ENCODE measurements at regions not wholly inside any gene's neighbourhood (a gene's known extent, or its start where the extent isn't known, plus 50 kb on each side); places are given as distances from the start of the nearest gene placed in this dataset.

GRCh38 chr13:89738072-89738471, 1609.4 kb upstream of the MIR17HG start:
- H3K27me3 ChIP-seq (ENCODE audit: control insufficient read depth, insufficient read depth, low read length) = no peaks in the 10 kb centered on the region
- H3K4me3 ChIP-seq (ENCODE audit: low read depth, low read length) = no peak overlapping the region
- DNase-seq (ENCODE audit: low read depth in 4 of 6, low spot score in 6 of 6) = no peak
- no peaks in the 10 kb centered on the region for H3K9me3 ChIP-seq (ENCODE audit: control insufficient read depth, insufficient read depth, low read length)
- 83% methylated on average over 1 of the region's 3 CpGs for WGBS (ENCODE audit: insufficient coverage)
- no peak overlapping the region for H3K27ac ChIP-seq (ENCODE audit: low read depth, low read length)
- H3K36me3 ChIP-seq (ENCODE audit: control insufficient read depth, insufficient read depth, low read length) = no peaks in the 10 kb centered on the region
- H3K4me1 ChIP-seq (ENCODE audit: control insufficient read depth, insufficient read depth, low read length) = no peaks in the 10 kb centered on the region

DNA sequence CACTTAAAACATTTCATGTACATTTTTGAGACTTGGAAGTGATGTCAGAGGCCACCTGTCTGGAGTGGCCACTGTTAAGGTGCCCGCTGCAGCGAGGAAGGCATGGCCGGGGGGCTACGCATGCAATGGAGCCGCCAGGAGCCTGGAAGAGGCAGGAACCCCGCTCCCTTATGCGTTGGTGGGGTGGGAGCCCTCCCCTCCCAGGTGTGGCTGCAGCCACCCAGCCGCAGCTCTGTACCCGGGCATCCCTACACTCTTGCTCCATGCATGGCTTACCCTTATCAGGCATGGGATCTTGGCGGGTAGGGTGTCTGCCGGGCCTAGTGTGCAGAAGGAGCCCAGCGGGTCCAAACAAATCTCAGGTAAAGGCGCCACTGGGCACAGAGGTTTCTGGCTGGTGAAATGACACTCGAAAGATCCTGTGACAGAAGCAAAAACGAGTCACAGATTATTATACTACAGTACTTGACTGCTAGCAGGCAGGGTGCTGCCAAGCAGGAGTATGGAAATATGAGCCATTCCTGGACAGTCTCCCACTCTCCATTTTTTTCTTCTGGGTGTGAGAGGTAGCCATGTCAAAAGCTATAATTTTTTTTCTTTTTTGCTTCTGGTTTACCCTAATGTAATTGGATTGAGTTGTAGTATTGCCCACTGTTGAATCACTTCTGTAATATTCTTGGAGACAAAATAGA, 1606.3 kb upstream of the MIR17HG start:
- WGBS (ENCODE audit: insufficient coverage) = 91% methylated on average over 12 of the region's 15 CpGs
- H3K27me3 ChIP-seq (ENCODE audit: control insufficient read depth, insufficient read depth, low read length) = no peaks in the 10 kb centered on the region
- no peak for DNase-seq (ENCODE audit: low read depth in 4 of 6, low spot score in 6 of 6)

DNA sequence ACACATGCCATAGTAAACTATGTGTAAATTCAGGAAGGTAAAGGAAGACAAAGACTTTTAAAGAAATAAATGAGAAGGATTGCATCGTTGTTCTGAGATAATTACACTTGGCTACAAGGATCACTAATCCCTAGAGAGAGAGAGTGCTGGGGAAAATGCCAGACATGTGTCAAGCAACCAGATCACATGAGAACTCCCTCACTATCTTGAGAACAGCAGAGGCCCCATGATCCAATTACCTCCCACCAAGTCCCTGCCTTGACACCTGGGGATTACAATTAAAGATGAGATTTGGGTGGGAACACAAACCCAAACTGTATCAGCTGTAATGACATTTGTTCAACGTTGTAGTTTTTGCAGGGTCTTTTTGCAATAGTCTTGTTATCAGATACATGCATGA, 1600.9 kb upstream of the MIR17HG start:
- no CpG with 5 or more reads among the region's 2 CpGs for WGBS (ENCODE audit: insufficient coverage)
- DNase-seq (ENCODE audit: low read depth in 4 of 6, low spot score in 6 of 6) = no peak
- H3K27ac ChIP-seq (ENCODE audit: low read depth, low read length) = no peak overlapping the region

More for the DNA sequence above, 1606.3 kb upstream of the MIR17HG start:
- H3K4me1 ChIP-seq (ENCODE audit: control insufficient read depth, insufficient read depth, low read length) = no peaks in the 10 kb centered on the region
- no peak overlapping the region for H3K4me3 ChIP-seq (ENCODE audit: low read depth, low read length)
- H3K9me3 ChIP-seq (ENCODE audit: control insufficient read depth, insufficient read depth, low read length) = no peaks in the 10 kb centered on the region
- H3K36me3 ChIP-seq (ENCODE audit: control insufficient read depth, insufficient read depth, low read length) = no peaks in the 10 kb centered on the region
- no peak overlapping the region for H3K27ac ChIP-seq (ENCODE audit: low read depth, low read length)

GRCh38 chr13:89748716-89749115, 1598.8 kb upstream of the MIR17HG start:
- H3K36me3 ChIP-seq (ENCODE audit: control insufficient read depth, insufficient read depth, low read length) = no peaks in the 10 kb centered on the region
- H3K4me3 ChIP-seq (ENCODE audit: low read depth, low read length) = no peak overlapping the region
- no CpG with 5 or more reads among the region's 2 CpGs for WGBS (ENCODE audit: insufficient coverage)
- H3K27ac ChIP-seq (ENCODE audit: low read depth, low read length) = no peak overlapping the region
- no peaks in the 10 kb centered on the region for H3K9me3 ChIP-seq (ENCODE audit: control insufficient read depth, insufficient read depth, low read length)
- peak in 2 of 6 donors; percentile 40 to 45 for DNase-seq (ENCODE audit: low read depth in 4 of 6, low spot score in 6 of 6)
- no peaks in the 10 kb centered on the region for H3K27me3 ChIP-seq (ENCODE audit: control insufficient read depth, insufficient read depth, low read length)
- H3K4me1 ChIP-seq (ENCODE audit: control insufficient read depth, insufficient read depth, low read length) = no peaks in the 10 kb centered on the region

More for the DNA sequence above, 1600.9 kb upstream of the MIR17HG start:
- Histone ChIP-seq H3K4me1 (ENCODE audit: control insufficient read depth, insufficient read depth, low read length) (no peaks in the 10 kb centered on the region), H3K27me3 (ENCODE audit: control insufficient read depth, insufficient read depth, low read length) (no peaks in the 10 kb centered on the region), H3K9me3 (ENCODE audit: control insufficient read depth, insufficient read depth, low read length) (no peaks in the 10 kb centered on the region), H3K36me3 (ENCODE audit: control insufficient read depth, insufficient read depth, low read length) (no peaks in the 10 kb centered on the region), H3K4me3 (ENCODE audit: low read depth, low read length) (no peak overlapping the region)

DNA sequence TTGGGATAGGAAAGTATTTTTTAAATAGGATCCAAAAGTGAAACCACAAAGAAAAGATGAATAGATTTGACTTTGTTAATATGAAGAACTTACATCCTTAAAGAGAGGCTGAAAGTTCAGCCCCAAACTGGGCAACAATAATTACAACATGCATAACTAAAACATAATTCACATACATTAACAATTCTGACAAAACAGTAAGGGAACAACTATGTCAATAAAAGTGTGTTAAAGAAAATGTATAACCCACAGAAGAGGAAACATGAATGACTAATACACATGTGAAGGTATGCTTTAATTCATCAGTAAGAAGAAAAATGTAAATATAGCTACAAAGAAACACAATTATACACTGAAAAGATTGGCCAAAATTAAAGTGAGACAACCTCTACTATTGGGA, 1597.6 kb upstream of the MIR17HG start:
- Histone ChIP-seq H3K4me1 (ENCODE audit: control insufficient read depth, insufficient read depth, low read length) (no peaks in the 10 kb centered on the region), H3K27me3 (ENCODE audit: control insufficient read depth, insufficient read depth, low read length) (no peaks in the 10 kb centered on the region), H3K4me3 (ENCODE audit: low read depth, low read length) (no peak overlapping the region), H3K9me3 (ENCODE audit: control insufficient read depth, insufficient read depth, low read length) (no peaks in the 10 kb centered on the region), H3K27ac (ENCODE audit: low read depth, low read length) (no peak overlapping the region), H3K36me3 (ENCODE audit: control insufficient read depth, insufficient read depth, low read length) (no peaks in the 10 kb centered on the region)
- no peak for DNase-seq (ENCODE audit: low read depth in 4 of 6, low spot score in 6 of 6)

DNA sequence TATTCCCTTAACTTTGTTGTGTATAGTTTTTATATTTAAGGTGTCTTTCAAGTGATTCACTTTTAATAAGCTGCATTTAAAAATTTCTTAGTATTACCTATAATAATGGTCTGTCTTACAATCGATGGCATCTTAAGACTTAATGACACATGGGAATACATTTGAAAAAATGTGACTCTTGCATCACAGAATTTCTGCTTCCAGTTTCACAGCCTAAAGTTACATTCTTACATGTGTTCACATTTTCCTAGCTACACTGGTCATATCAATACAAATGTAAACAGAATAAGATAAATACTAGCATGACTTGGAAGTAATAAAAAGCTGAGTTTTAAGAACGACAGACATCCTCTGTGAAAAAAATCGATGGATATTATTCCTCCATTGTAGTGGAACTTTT, 1597.1 kb upstream of the MIR17HG start:
- H3K9me3 ChIP-seq (ENCODE audit: control insufficient read depth, insufficient read depth, low read length) = no peaks in the 10 kb centered on the region
- DNase-seq (ENCODE audit: low read depth in 4 of 6, low spot score in 6 of 6) = no peak
- H3K27ac ChIP-seq (ENCODE audit: low read depth, low read length) = no peak overlapping the region
- H3K4me1 ChIP-seq (ENCODE audit: control insufficient read depth, insufficient read depth, low read length) = no peaks in the 10 kb centered on the region
- H3K36me3 ChIP-seq (ENCODE audit: control insufficient read depth, insufficient read depth, low read length) = no peaks in the 10 kb centered on the region
- no peak overlapping the region for H3K4me3 ChIP-seq (ENCODE audit: low read depth, low read length)
- no CpG with 5 or more reads among the region's 3 CpGs for WGBS (ENCODE audit: insufficient coverage)
- no peaks in the 10 kb centered on the region for H3K27me3 ChIP-seq (ENCODE audit: control insufficient read depth, insufficient read depth, low read length)

DNA sequence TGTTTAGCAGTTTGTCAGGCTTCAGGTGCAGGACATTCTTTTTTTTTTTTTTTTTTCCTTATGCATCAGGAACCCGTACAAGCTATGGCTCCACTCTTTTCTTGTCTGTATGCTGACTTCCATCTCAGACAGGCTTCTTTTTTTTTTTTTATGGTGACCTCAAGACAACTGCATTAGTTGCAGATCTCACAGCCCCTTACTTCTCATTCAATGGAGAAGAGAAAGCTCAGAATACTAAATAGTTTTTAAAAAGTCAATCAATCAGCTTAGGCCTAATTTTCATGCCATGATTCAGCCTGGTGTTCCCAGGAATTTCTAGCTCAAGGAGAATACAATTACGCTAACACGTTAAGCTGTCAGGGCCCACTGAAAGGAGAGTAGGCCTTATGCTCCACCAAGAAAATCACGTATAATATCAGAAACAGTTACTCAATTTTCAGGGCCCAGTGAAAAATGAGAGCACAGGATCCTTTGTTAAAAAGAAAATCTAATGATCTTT, 1596.0 kb upstream of the MIR17HG start:
- H3K27ac ChIP-seq (ENCODE audit: low read depth, low read length) = no peak overlapping the region
- H3K27me3 ChIP-seq (ENCODE audit: control insufficient read depth, insufficient read depth, low read length) = no peaks in the 10 kb centered on the region
- no peaks in the 10 kb centered on the region for H3K36me3 ChIP-seq (ENCODE audit: control insufficient read depth, insufficient read depth, low read length)
- H3K4me3 ChIP-seq (ENCODE audit: low read depth, low read length) = no peak overlapping the region
- DNase-seq (ENCODE audit: low read depth in 4 of 6, low spot score in 6 of 6) = no peak
- H3K4me1 ChIP-seq (ENCODE audit: control insufficient read depth, insufficient read depth, low read length) = no peaks in the 10 kb centered on the region
- no peaks in the 10 kb centered on the region for H3K9me3 ChIP-seq (ENCODE audit: control insufficient read depth, insufficient read depth, low read length)
- WGBS (ENCODE audit: insufficient coverage) = 83% methylated on average over 1 of the region's 4 CpGs

DNA sequence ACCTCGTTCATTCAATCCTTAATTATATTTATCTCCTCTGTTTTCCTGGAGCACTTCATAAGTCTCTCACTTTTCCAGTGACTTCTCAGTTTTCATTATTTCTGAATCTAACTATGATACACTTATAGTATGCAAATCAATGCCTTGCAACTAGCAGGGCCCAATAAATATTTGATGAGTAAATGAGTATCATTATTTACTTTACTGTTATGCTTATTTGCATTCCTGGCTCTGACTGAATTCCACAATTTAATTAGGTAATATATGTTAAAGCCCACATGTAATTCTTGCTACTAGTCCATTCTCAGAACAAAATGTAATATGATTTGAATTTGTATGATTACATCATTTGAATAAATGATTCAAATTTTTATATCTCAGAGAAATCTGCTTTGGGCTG, 1595.1 kb upstream of the MIR17HG start:
- Histone ChIP-seq H3K27me3 (ENCODE audit: control insufficient read depth, insufficient read depth, low read length) (no peaks in the 10 kb centered on the region), H3K36me3 (ENCODE audit: control insufficient read depth, insufficient read depth, low read length) (no peaks in the 10 kb centered on the region), H3K27ac (ENCODE audit: low read depth, low read length) (no peak overlapping the region), H3K4me3 (ENCODE audit: low read depth, low read length) (no peak overlapping the region), H3K4me1 (ENCODE audit: control insufficient read depth, insufficient read depth, low read length) (no peaks in the 10 kb centered on the region), H3K9me3 (ENCODE audit: control insufficient read depth, insufficient read depth, low read length) (no peaks in the 10 kb centered on the region)
- 63% methylated on average over 1 of the region's 1 CpG for WGBS (ENCODE audit: insufficient coverage)
- no peak for DNase-seq (ENCODE audit: low read depth in 4 of 6, low spot score in 6 of 6)

DNA sequence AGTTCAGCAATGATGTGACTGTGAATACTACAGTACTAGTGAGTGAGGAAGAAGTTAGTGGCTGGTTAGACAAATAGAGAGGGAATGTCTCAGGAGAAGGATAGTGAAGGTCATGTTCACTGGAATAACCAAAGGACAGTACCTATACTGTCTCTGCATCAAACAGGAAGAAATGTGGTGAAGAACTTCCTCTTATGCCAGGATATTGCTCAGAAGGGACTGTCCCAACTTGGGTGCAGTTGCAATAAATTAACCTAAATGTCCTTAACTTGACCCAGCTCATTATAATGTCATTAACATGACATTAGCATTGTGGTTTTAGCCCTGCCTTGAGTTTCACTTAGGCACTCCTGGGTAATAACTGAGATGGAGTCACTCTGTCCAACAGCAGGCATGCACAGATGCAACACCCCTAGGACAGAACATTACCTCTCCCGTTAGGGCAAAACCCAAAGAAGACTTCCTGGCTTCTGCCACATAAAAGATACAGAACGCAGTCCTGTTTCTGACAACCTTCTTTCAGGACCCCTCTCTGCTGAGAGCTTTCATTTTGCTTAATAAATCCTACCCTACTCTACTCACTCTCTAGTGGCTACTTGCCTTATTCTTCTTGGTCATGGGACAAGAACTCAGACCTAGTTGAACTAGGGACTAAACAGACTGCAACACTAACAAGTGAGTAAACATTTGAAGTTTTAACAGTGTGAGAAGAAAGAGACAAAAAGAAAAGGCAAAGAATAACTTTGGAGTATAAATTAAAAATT, 1591.6 kb upstream of the MIR17HG start:
- no peaks in the 10 kb centered on the region for H3K4me1 ChIP-seq (ENCODE audit: control insufficient read depth, insufficient read depth, low read length)
- no peaks in the 10 kb centered on the region for H3K36me3 ChIP-seq (ENCODE audit: control insufficient read depth, insufficient read depth, low read length)
- no peaks in the 10 kb centered on the region for H3K9me3 ChIP-seq (ENCODE audit: control insufficient read depth, insufficient read depth, low read length)
- WGBS (ENCODE audit: insufficient coverage) = 100% methylated on average over 2 of the region's 2 CpGs
- no peak for DNase-seq (ENCODE audit: low read depth in 4 of 6, low spot score in 6 of 6)
- H3K27me3 ChIP-seq (ENCODE audit: control insufficient read depth, insufficient read depth, low read length) = no peaks in the 10 kb centered on the region
- no peak overlapping the region for H3K4me3 ChIP-seq (ENCODE audit: low read depth, low read length)
- no peak overlapping the region for H3K27ac ChIP-seq (ENCODE audit: low read depth, low read length)

DNA sequence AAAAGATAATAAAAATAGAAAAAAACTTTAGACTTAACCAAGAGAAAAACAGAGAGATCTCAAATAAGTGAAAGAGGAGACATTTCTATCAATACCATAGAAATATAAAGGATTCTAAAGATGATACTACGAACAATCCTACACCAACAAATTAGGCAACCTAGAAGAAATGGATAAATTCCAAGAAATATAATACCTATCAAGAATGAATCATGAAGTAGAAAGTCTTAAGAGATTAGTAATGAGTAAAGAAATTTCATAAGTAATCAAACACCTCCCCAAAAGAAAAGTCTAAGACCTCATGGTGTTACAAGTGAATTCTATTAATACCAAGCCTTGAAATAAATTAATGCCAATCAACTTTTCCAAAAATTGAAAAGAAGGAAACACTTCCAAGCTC, 1584.5 kb upstream of the MIR17HG start:
- DNase-seq (ENCODE audit: low read depth in 4 of 6, low spot score in 6 of 6) = no peak
- Histone ChIP-seq H3K4me3 (ENCODE audit: low read depth, low read length) (no peak overlapping the region), H3K36me3 (ENCODE audit: control insufficient read depth, insufficient read depth, low read length) (no peaks in the 10 kb centered on the region), H3K9me3 (ENCODE audit: control insufficient read depth, insufficient read depth, low read length) (no peaks in the 10 kb centered on the region), H3K27ac (ENCODE audit: low read depth, low read length) (no peak overlapping the region), H3K4me1 (ENCODE audit: control insufficient read depth, insufficient read depth, low read length) (no peaks in the 10 kb centered on the region), H3K27me3 (ENCODE audit: control insufficient read depth, insufficient read depth, low read length) (no peaks in the 10 kb centered on the region)
- no CpG with 5 or more reads among the region's 1 CpG for WGBS (ENCODE audit: insufficient coverage)

Data from spinal cord (tissue), 9 donors.